ENCODE measurements at regions not wholly inside any gene's neighbourhood (a gene's known extent, or its start where the extent isn't known, plus 50 kb on each side); places are given as distances from the start of the nearest gene placed in this dataset.

- Mint-ChIP-seq H3K9me3 (ENCODE audit: low read depth) (no peaks in the 10 kb centered on the region), H3K4me1 (ENCODE audit: low read depth) (peaks cover 39% of the 10 kb centered on the region), H3K27me3 (no peaks in the 10 kb centered on the region), H3K36me3 (no peaks in the 10 kb centered on the region), H3K27ac (no peak overlapping the region), H3K4me3 (no peak overlapping the region)
Observed at GRCh38 chr12:67517181-67517887, 131.2 kb upstream of the DYRK2 start.

GRCh38 chr12:67519484-67520433 lies 128.8 kb upstream of the DYRK2 start:
- Mint-ChIP-seq H3K27ac (no peak overlapping the region), H3K36me3 (no peaks in the 10 kb centered on the region)

GRCh38 chr12:67520606-67521005 lies 127.9 kb upstream of the DYRK2 start:
- Mint-ChIP-seq H3K27ac (no peak overlapping the region), H3K9me3 (ENCODE audit: low read depth) (no peaks in the 10 kb centered on the region), H3K27me3 (no peaks in the 10 kb centered on the region), H3K4me1 (ENCODE audit: low read depth) (peaks cover 19% of the 10 kb centered on the region), H3K36me3 (no peaks in the 10 kb centered on the region), H3K4me3 (no peak overlapping the region)

More at GRCh38 chr12:67519484-67520433, 128.8 kb upstream of the DYRK2 start:
- Mint-ChIP-seq H3K27me3 (no peaks in the 10 kb centered on the region), H3K4me1 (ENCODE audit: low read depth) (peaks cover 25% of the 10 kb centered on the region), H3K9me3 (ENCODE audit: low read depth) (no peaks in the 10 kb centered on the region), H3K4me3 (no peak overlapping the region)

- H3K27me3 Mint-ChIP-seq = no peaks in the 10 kb centered on the region
- H3K9me3 Mint-ChIP-seq (ENCODE audit: low read depth) = no peaks in the 10 kb centered on the region
- peaks cover 10% of the 10 kb centered on the region for H3K4me1 Mint-ChIP-seq (ENCODE audit: low read depth)
- no peak overlapping the region for H3K4me3 Mint-ChIP-seq
- H3K36me3 Mint-ChIP-seq = no peaks in the 10 kb centered on the region
- no peak overlapping the region for H3K27ac Mint-ChIP-seq
Observed at GRCh38 chr12:67522222-67522621, 126.3 kb upstream of the DYRK2 start.

GRCh38 chr12:67523538-67523937 lies 125.0 kb upstream of the DYRK2 start:
- peaks cover 10% of the 10 kb centered on the region for H3K4me1 Mint-ChIP-seq (ENCODE audit: low read depth)
- H3K27ac Mint-ChIP-seq = no peak overlapping the region
- no peak overlapping the region for H3K4me3 Mint-ChIP-seq
- H3K27me3 Mint-ChIP-seq = no peaks in the 10 kb centered on the region
- H3K36me3 Mint-ChIP-seq = no peaks in the 10 kb centered on the region
- no peaks in the 10 kb centered on the region for H3K9me3 Mint-ChIP-seq (ENCODE audit: low read depth)

GRCh38 chr12:67524861-67525616 lies 123.5 kb upstream of the DYRK2 start:
- H3K4me1 Mint-ChIP-seq (ENCODE audit: low read depth) = peaks cover 18% of the 10 kb centered on the region
- no peak overlapping the region for H3K4me3 Mint-ChIP-seq
- no peaks in the 10 kb centered on the region for H3K27me3 Mint-ChIP-seq
- H3K27ac Mint-ChIP-seq = no peak overlapping the region
- H3K36me3 Mint-ChIP-seq = no peaks in the 10 kb centered on the region
- H3K9me3 Mint-ChIP-seq (ENCODE audit: low read depth) = no peaks in the 10 kb centered on the region

- Mint-ChIP-seq H3K4me3 (no peak overlapping the region), H3K36me3 (no peaks in the 10 kb centered on the region), H3K4me1 (ENCODE audit: low read depth) (peaks cover 19% of the 10 kb centered on the region), H3K27me3 (no peaks in the 10 kb centered on the region), H3K9me3 (ENCODE audit: low read depth) (no peaks in the 10 kb centered on the region), H3K27ac (no peak overlapping the region)
Observed at GRCh38 chr12:67525617-67525884, 123.0 kb upstream of the DYRK2 start.

- H3K36me3 Mint-ChIP-seq = peaks cover 2% of the 10 kb centered on the region
- peaks cover 23% of the 10 kb centered on the region for H3K4me1 Mint-ChIP-seq (ENCODE audit: low read depth)
- H3K9me3 Mint-ChIP-seq (ENCODE audit: low read depth) = no peaks in the 10 kb centered on the region
- H3K27ac Mint-ChIP-seq = no peak overlapping the region
- peaks cover 1% of the 10 kb centered on the region for H3K27me3 Mint-ChIP-seq
- H3K4me3 Mint-ChIP-seq = no peak overlapping the region
Observed at GRCh38 chr12:67526129-67526528, 122.4 kb upstream of the DYRK2 start.

GRCh38 chr12:67531051-67531450 lies 117.5 kb upstream of the DYRK2 start:
- H3K4me3 Mint-ChIP-seq = no peak overlapping the region
- H3K27ac Mint-ChIP-seq = no peak overlapping the region
- peaks cover 1% of the 10 kb centered on the region for H3K27me3 Mint-ChIP-seq
- H3K36me3 Mint-ChIP-seq = peaks cover 2% of the 10 kb centered on the region
- no peaks in the 10 kb centered on the region for H3K9me3 Mint-ChIP-seq (ENCODE audit: low read depth)
- peaks cover 22% of the 10 kb centered on the region for H3K4me1 Mint-ChIP-seq (ENCODE audit: low read depth)

- H3K27me3 Mint-ChIP-seq = peaks cover 1% of the 10 kb centered on the region
Observed at GRCh38 chr12:67531501-67531900, 117.0 kb upstream of the DYRK2 start.

GRCh38 chr12:67533159-67533558 lies 115.4 kb upstream of the DYRK2 start:
- H3K27ac Mint-ChIP-seq = no peak overlapping the region
- peaks cover 2% of the 10 kb centered on the region for H3K36me3 Mint-ChIP-seq
- peaks cover 19% of the 10 kb centered on the region for H3K4me1 Mint-ChIP-seq (ENCODE audit: low read depth)
- no peaks in the 10 kb centered on the region for H3K9me3 Mint-ChIP-seq (ENCODE audit: low read depth)
- H3K27me3 Mint-ChIP-seq = peaks cover 1% of the 10 kb centered on the region
- no peak overlapping the region for H3K4me3 Mint-ChIP-seq

More at GRCh38 chr12:67531501-67531900, 117.0 kb upstream of the DYRK2 start:
- Mint-ChIP-seq H3K27ac (no peak overlapping the region), H3K4me3 (no peak overlapping the region), H3K36me3 (peaks cover 2% of the 10 kb centered on the region), H3K9me3 (ENCODE audit: low read depth) (no peaks in the 10 kb centered on the region), H3K4me1 (ENCODE audit: low read depth) (peaks cover 19% of the 10 kb centered on the region)

- Mint-ChIP-seq H3K27me3 (peaks cover 1% of the 10 kb centered on the region), H3K36me3 (peaks cover 2% of the 10 kb centered on the region), H3K4me3 (no peak overlapping the region), H3K9me3 (ENCODE audit: low read depth) (no peaks in the 10 kb centered on the region), H3K4me1 (ENCODE audit: low read depth) (peaks cover 18% of the 10 kb centered on the region), H3K27ac (no peak overlapping the region)
Observed at GRCh38 chr12:67534046-67534445, 114.5 kb upstream of the DYRK2 start.

- H3K4me1 Mint-ChIP-seq (ENCODE audit: low read depth) = peaks cover 12% of the 10 kb centered on the region
- no peaks in the 10 kb centered on the region for H3K9me3 Mint-ChIP-seq (ENCODE audit: low read depth)
- H3K27ac Mint-ChIP-seq = no peak overlapping the region
- peaks cover 2% of the 10 kb centered on the region for H3K36me3 Mint-ChIP-seq
- H3K4me3 Mint-ChIP-seq = no peak overlapping the region
- peaks cover 1% of the 10 kb centered on the region for H3K27me3 Mint-ChIP-seq
Observed at GRCh38 chr12:67534681-67535080, 113.9 kb upstream of the DYRK2 start.

- Mint-ChIP-seq H3K4me3 (no peak overlapping the region), H3K9me3 (ENCODE audit: low read depth) (no peaks in the 10 kb centered on the region), H3K4me1 (ENCODE audit: low read depth) (peaks cover 14% of the 10 kb centered on the region), H3K36me3 (peaks cover 2% of the 10 kb centered on the region), H3K27me3 (peaks cover 1% of the 10 kb centered on the region), H3K27ac (no peak overlapping the region)
Observed at GRCh38 chr12:67535176-67535575, 113.4 kb upstream of the DYRK2 start.

- peaks cover 17% of the 10 kb centered on the region for H3K4me1 Mint-ChIP-seq (ENCODE audit: low read depth)
- no peak overlapping the region for H3K4me3 Mint-ChIP-seq
- no peaks in the 10 kb centered on the region for H3K9me3 Mint-ChIP-seq (ENCODE audit: low read depth)
- no peaks in the 10 kb centered on the region for H3K36me3 Mint-ChIP-seq
- H3K27ac Mint-ChIP-seq = no peak overlapping the region
- no peaks in the 10 kb centered on the region for H3K27me3 Mint-ChIP-seq
Observed at GRCh38 chr12:67535971-67536370, 112.6 kb upstream of the DYRK2 start.

Measured in activated naive CD8-positive, alpha-beta T cell (primary cell).